Right renal cortex interstitium (tissue), 3 donors: ENCODE measurements at regions not wholly inside any gene's neighbourhood (a gene's known extent, or its start where the extent isn't known, plus 50 kb on each side); places are given as distances from the start of the nearest gene placed in this dataset.

Experiments
- DNase-seq, 3 donors: peaks; one replicate each; pipeline ENCODE4 v3.0.0-alpha.2; 2013; ENCODE audit warnings: low read depth in 3 of 3, low spot score in 2 of 3

- DNase-seq = peak; percentile 69 to 76 (median 72)
Observed at GRCh38 chr9:108565651-108566378, 290.0 kb downstream of the ACTL7B start.

GRCh38 chr9:108562176-108562575, 293.6 kb downstream of the ACTL7B start:
- DNase-seq = no peak

- DNase-seq = no peak
Observed at GRCh38 chr9:108559432-108559831, 296.4 kb downstream of the ACTL7B start.

GRCh38 chr9:108554831-108555230, 301.0 kb downstream of the ACTL7B start:
- no peak for DNase-seq

GRCh38 chr9:108553111-108553635, 302.6 kb downstream of the ACTL7B start:
- DNase-seq = no peak

GRCh38 chr9:108552459-108553040, 303.2 kb downstream of the ACTL7B start:
- no peak for DNase-seq

GRCh38 chr9:108551030-108551841, 304.6 kb downstream of the ACTL7B start:
- DNase-seq = peak in 2 of 3 donors; percentile 19 to 26

GRCh38 chr9:108550106-108550505, 305.7 kb downstream of the ACTL7B start:
- no peak for DNase-seq

GRCh38 chr9:108549184-108549583, 306.6 kb downstream of the ACTL7B start:
- DNase-seq = no peak

- DNase-seq = no peak
Observed at GRCh38 chr9:108547411-108548135, 308.2 kb downstream of the ACTL7B start.

- no peak for DNase-seq
Observed at GRCh38 chr9:108546215-108546614, 309.6 kb downstream of the ACTL7B start.

- DNase-seq = no peak
Observed at GRCh38 chr9:108545436-108545835, 310.4 kb downstream of the ACTL7B start.

- no peak for DNase-seq
Observed at GRCh38 chr9:108544866-108545265, 310.9 kb downstream of the ACTL7B start.

- DNase-seq = no peak
Observed at GRCh38 chr9:108543251-108543778, 312.5 kb downstream of the ACTL7B start.

GRCh38 chr9:108537756-108538155, 318.0 kb downstream of the ACTL7B start:
- DNase-seq = no peak

GRCh38 chr9:108536836-108537601, 318.8 kb downstream of the ACTL7B start:
- DNase-seq = no peak

GRCh38 chr9:108535526-108535925, 320.3 kb downstream of the ACTL7B start:
- DNase-seq = no peak

GRCh38 chr9:108534741-108535140, 321.0 kb downstream of the ACTL7B start:
- no peak for DNase-seq

GRCh38 chr9:108530141-108530540, 325.6 kb downstream of the ACTL7B start:
- DNase-seq = no peak

- no peak for DNase-seq
Observed at GRCh38 chr9:108528231-108528630, 327.6 kb downstream of the ACTL7B start.
